Activated CD4-positive, alpha-beta T cell treated with anti-CD3 and anti-CD28 coated beads, Interleukin-2, amount 10 ng/mL, durations not matched to agents 7 days and 5 days (primary cell): ENCODE measurements at regions not wholly inside any gene's neighbourhood (a gene's known extent, or its start where the extent isn't known, plus 50 kb on each side); places are given as distances from the start of the nearest gene placed in this dataset.
"Not testable (repeated sequence)": the region's sequence is repeated elsewhere in the genome, so short reads cannot be mapped to it uniquely, and the experiment has no call there.

Experiments
- CTCF ChIA-PET: fragments of 350-600 bp; sonication (Branson Sonifier 250); formaldehyde crosslinking; loops from one replicate; lab custom pipeline; 2021; ENCODE audit warnings: antibody characterized with exemption; lab: Charles Lee
- POLR2A ChIA-PET: fragments of 350-600 bp; sonication (Branson Sonifier 250); formaldehyde crosslinking; loops from one replicate; lab custom pipeline; 2021; ENCODE audit warnings: antibody characterized with exemption; lab: Charles Lee
- DNase-seq: peaks from one replicate; pipeline ENCODE4 v3.0.0-alpha.2; 2020
- H3K27ac Mint-ChIP-seq: one replicate; pipeline ENCODE4 v1.8.0; 2021; ENCODE audit warnings: mild to moderate bottlenecking, moderate library complexity, mixed read lengths
- H3K27me3 Mint-ChIP-seq: one replicate; pipeline ENCODE4 v1.8.0; 2021; ENCODE audit warnings: mixed read lengths
- H3K36me3 Mint-ChIP-seq: one replicate; pipeline ENCODE4 v1.8.0; 2021; ENCODE audit warnings: low read depth, mixed read lengths
- H3K4me1 Mint-ChIP-seq: one replicate; pipeline ENCODE4 v1.8.0; 2021; ENCODE audit warnings: mixed read lengths
- H3K4me3 Mint-ChIP-seq: one replicate; pipeline ENCODE4 v1.8.0; 2021; ENCODE audit warnings: mild to moderate bottlenecking, moderate library complexity, mixed read lengths
- H3K9me3 Mint-ChIP-seq: one replicate; pipeline ENCODE4 v1.8.0; 2021; ENCODE audit warnings: mixed read lengths

DNA sequence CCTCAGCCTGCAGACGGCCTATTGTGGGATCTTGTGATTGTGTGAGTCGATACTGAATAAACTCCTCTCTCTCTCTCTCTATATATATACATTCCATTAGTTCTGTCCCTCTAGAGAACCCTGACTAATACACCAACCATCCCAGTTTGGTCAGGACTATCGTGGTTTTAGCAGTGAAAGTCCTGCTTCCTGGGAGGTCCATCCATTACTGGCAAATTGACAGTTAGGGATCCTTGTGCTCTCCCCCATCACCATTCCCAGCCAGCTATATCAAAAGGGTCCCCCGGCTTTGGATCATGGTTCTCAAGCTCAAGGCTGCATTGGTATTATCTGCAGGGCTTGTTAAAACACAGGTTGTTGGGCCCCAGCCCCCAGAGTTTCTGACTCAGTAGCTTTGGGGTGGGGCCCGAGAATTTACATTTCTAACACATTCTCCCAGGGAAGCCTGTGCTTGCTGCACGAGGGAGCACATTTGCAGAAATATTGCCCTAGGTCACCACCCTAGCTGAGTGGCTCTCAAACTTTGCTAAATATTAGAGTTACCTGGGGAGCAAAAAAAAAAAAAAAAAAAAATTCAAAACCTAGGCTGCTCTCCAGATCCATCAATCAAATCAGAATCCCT, 899.1 kb upstream of the AUTS2 start:
- H3K4me3 Mint-ChIP-seq: no peak overlapping the region
- ChIA-PET POLR2A (no interaction called here), CTCF (no interaction called here)
- no peaks in the 10 kb centered on the region for H3K27me3 Mint-ChIP-seq
- no peaks in the 10 kb centered on the region for H3K36me3 Mint-ChIP-seq
- no peak for DNase-seq
- peaks cover 23% of the 10 kb centered on the region for H3K9me3 Mint-ChIP-seq
- no peak overlapping the region for H3K27ac Mint-ChIP-seq
- no peaks in the 10 kb centered on the region for H3K4me1 Mint-ChIP-seq

DNA sequence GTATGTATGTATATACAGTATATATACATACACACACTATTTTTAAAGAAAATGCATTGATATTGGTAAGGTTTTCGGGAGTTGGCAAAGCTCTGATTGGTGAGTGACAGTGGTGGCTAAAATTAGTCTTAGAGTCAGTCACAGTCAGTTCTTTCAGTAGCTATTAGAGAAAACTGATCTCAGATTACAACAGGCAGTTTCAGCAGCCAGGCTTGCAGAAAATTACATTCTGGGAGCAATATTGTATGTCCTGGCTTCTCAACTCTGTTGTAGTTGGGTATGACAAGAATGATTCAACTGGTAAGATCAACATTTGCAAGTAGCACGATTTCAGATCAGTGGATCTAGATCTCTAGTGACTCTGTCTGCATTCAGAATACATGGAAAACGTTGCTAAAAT, 897.9 kb upstream of the AUTS2 start:
- CTCF ChIA-PET: no interaction called here
- POLR2A ChIA-PET: no interaction called here
- H3K36me3 Mint-ChIP-seq: no peaks in the 10 kb centered on the region
- H3K9me3 Mint-ChIP-seq: peaks cover 24% of the 10 kb centered on the region
- H3K4me1 Mint-ChIP-seq: no peaks in the 10 kb centered on the region
- H3K27me3 Mint-ChIP-seq: no peaks in the 10 kb centered on the region
- no peak for DNase-seq
- no peak overlapping the region for H3K4me3 Mint-ChIP-seq
- H3K27ac Mint-ChIP-seq: no peak overlapping the region

DNA sequence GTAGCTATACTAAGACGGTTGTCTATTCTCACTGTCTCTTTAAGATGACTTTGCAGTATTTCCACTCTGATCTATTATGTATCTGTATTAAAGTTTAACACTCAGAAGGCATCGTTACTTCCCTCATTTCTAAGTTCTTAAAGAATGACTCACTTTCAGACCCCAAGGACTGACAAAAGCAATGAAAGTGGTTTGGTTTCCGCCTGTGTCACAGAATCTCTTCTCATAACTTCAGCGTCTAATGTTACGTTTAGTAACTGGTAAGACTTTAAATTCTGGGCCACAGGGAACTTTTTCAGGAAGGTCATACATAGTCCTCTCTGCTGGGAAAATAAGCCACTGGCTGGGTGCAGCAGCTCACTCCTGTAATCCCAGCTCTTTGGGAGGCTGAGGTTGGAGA, 892.0 kb upstream of the AUTS2 start:
- Mint-ChIP-seq H3K27ac (no peak overlapping the region), H3K9me3 (peaks cover 23% of the 10 kb centered on the region), H3K27me3 (no peaks in the 10 kb centered on the region), H3K4me1 (no peaks in the 10 kb centered on the region), H3K36me3 (no peaks in the 10 kb centered on the region), H3K4me3 (no peak overlapping the region)
- no peak for DNase-seq
- POLR2A ChIA-PET: no interaction called here
- CTCF ChIA-PET: no interaction called here

DNA sequence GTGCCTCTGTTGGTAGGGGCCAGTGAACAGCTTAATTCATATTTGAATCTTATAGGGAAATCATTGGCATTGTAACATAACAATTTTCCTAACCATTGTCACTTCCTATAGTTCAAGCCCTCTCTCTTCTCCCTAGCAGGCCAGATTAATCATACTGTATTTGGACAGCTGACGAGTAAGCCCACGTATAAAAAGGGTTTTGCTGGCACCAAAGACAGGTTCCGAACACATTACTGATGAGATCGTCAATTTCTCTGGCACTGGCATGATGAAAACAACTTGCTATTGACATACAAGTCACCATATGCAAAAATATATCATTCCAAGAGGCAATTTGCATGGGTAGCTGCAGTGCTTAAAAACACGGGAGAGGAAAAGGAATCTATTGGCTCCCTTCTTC, 891.1 kb upstream of the AUTS2 start:
- no peaks in the 10 kb centered on the region for H3K36me3 Mint-ChIP-seq
- H3K4me1 Mint-ChIP-seq: no peaks in the 10 kb centered on the region
- H3K4me3 Mint-ChIP-seq: no peak overlapping the region
- H3K27ac Mint-ChIP-seq: no peak overlapping the region
- H3K27me3 Mint-ChIP-seq: no peaks in the 10 kb centered on the region
- no peak for DNase-seq
- H3K9me3 Mint-ChIP-seq: peaks cover 27% of the 10 kb centered on the region
- ChIA-PET CTCF (no interaction called here), POLR2A (no interaction called here)

DNA sequence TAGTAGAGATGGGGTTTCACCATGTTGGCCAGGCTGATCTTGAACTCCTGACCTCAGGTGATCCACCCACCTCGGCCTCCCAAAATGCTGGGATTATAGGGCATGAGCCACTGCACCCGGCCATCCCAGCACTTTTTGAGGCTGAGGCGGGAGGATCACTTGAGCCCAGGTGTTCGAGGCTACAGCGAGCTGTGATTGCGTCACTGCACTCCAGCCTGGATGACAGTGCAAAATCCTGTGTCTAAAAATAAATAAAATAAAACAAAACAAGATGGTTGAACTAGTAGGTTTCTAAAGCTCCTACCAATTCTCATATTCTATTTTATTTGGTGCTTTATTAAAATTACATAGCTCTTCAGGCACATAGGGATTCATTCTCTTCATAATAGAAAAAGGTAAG, 890.3 kb upstream of the AUTS2 start:
- H3K27ac Mint-ChIP-seq: no peak overlapping the region
- H3K4me3 Mint-ChIP-seq: no peak overlapping the region
- H3K27me3 Mint-ChIP-seq: no peaks in the 10 kb centered on the region
- no peak for DNase-seq
- H3K9me3 Mint-ChIP-seq: peaks cover 28% of the 10 kb centered on the region
- CTCF ChIA-PET: no interaction called here
- H3K4me1 Mint-ChIP-seq: no peaks in the 10 kb centered on the region
- H3K36me3 Mint-ChIP-seq: no peaks in the 10 kb centered on the region
- POLR2A ChIA-PET: no interaction called here

DNA sequence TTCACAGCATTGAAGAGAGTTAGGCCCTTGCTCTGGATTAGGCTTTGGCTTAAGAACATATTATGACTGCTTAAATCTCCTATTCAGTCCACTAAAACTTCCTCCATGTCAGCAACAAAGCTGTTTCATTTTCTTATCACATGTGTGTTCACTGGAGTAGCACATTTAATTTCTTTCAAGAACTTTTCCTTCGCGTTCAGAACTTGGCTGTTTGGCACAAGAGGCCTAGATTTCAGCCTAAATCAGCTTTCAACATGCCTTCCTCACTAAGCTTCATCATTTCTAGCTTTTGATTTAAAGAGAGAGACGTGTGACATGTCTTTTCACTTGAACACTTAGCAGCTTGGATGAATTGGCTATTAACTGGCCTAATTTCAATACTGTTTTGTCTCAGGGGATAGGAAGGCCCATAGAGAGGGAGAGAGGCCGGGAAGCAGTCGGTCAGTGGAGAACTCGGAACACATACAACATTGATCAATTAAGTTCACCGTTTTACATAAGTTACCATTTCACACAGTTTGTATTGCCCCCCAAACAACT, 885.2 kb upstream of the AUTS2 start:
- POLR2A ChIA-PET: no interaction called here
- no peaks in the 10 kb centered on the region for H3K4me1 Mint-ChIP-seq
- H3K27me3 Mint-ChIP-seq: no peaks in the 10 kb centered on the region
- H3K4me3 Mint-ChIP-seq: no peak overlapping the region
- CTCF ChIA-PET: no interaction called here
- no peaks in the 10 kb centered on the region for H3K36me3 Mint-ChIP-seq
- H3K9me3 Mint-ChIP-seq: peaks cover 30% of the 10 kb centered on the region
- DNase-seq: no peak
- H3K27ac Mint-ChIP-seq: no peak overlapping the region

DNA sequence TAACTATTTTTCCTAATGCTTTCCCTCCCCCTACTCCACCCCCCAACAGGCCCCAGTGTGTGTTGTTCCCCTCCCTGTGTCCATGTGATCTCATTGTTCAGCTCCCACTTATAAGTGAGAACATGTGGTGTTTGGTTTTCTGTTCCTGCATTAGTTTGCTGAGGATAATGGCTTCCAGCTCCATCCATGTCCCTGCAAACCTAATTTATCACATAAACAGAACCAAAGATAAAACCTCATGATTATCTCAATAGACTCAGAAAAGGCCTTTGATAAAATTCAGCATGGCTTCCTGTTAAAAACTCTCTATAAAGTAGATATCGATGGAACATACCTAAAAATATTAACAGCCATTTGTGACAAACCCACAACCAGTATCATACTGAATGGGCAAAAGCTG, 884.1 kb upstream of the AUTS2 start:
- DNase-seq, POLR2A ChIA-PET, CTCF ChIA-PET, H3K27ac Mint-ChIP-seq, H3K36me3 Mint-ChIP-seq, H3K4me3 Mint-ChIP-seq, H3K4me1 Mint-ChIP-seq, H3K27me3 Mint-ChIP-seq: not testable (repeated sequence)
- H3K9me3 Mint-ChIP-seq: peaks cover 27% of the 10 kb centered on the region

DNA sequence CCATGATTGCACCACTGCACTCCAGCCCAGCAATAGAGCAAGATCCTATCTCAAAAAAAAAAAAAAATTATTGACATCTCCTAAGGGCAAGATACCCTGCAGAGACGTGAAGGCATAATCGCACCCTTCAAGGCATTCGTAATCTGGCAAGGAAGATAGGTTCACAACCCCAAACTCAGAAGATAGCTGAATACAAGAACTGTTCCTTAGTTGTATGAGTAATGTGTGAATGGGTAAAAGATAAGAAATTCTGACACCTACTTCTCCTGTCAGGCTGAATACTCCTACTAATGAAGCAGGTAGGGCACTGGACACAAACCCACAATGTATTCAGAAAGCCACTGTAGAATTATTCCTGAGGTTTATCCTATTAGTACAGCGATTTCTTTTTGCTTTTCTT, 882.4 kb upstream of the AUTS2 start:
- Mint-ChIP-seq H3K27ac (no peak overlapping the region), H3K27me3 (no peaks in the 10 kb centered on the region), H3K36me3 (no peaks in the 10 kb centered on the region), H3K9me3 (peaks cover 16% of the 10 kb centered on the region), H3K4me1 (no peaks in the 10 kb centered on the region), H3K4me3 (no peak overlapping the region)
- ChIA-PET CTCF (no interaction called here), POLR2A (no interaction called here)
- no peak for DNase-seq

DNA sequence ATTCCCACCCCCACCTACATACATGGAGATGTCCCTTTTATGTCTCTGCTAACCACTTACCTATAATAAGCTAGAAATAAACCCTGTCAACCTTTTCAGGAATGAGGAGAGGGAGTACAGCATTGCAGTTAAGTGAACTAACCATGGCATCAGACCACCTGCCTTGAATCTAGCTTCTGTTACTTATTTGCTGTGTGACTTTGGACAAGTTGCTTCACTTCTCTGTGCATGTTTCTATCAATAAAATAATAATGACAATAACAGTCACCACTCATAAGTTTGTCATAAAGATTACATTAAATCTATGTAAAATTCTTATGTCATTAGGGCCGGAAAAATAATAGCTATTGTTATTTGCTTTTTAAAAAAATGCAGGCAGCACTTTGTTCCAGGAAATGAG, 881.1 kb upstream of the AUTS2 start:
- no peak overlapping the region for H3K4me3 Mint-ChIP-seq
- H3K9me3 Mint-ChIP-seq: peaks cover 11% of the 10 kb centered on the region
- ChIA-PET CTCF (no interaction called here), POLR2A (no interaction called here)
- no peaks in the 10 kb centered on the region for H3K36me3 Mint-ChIP-seq
- H3K27me3 Mint-ChIP-seq: no peaks in the 10 kb centered on the region
- no peak overlapping the region for H3K27ac Mint-ChIP-seq
- no peaks in the 10 kb centered on the region for H3K4me1 Mint-ChIP-seq
- no peak for DNase-seq

DNA sequence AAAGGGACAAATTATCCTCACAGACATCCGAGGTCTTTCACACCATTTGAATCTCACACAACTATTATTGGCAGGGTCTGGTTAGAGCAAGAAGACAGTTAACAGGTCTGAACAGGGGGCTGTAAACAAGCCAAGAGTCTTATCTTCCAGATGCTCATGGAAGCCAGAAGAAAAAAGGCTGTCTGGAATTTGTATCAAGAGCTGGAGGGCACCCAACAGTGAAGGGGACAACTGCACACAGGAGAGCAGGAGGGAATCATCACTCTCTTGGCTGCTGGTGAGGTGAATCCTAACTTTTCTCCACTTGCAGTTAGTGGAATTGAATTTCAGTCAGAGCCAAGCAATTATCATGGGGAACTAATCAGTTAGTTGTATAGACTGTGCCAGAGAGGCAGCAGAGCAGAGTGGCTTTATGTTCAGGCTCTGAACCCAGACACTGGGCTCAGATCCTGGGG, 880.2 kb upstream of the AUTS2 start:
- Mint-ChIP-seq H3K27ac (no peak overlapping the region), H3K27me3 (no peaks in the 10 kb centered on the region), H3K36me3 (no peaks in the 10 kb centered on the region), H3K9me3 (peaks cover 16% of the 10 kb centered on the region), H3K4me1 (no peaks in the 10 kb centered on the region), H3K4me3 (no peak overlapping the region)
- ChIA-PET CTCF (no interaction called here), POLR2A (no interaction called here)
- DNase-seq: no peak

DNA sequence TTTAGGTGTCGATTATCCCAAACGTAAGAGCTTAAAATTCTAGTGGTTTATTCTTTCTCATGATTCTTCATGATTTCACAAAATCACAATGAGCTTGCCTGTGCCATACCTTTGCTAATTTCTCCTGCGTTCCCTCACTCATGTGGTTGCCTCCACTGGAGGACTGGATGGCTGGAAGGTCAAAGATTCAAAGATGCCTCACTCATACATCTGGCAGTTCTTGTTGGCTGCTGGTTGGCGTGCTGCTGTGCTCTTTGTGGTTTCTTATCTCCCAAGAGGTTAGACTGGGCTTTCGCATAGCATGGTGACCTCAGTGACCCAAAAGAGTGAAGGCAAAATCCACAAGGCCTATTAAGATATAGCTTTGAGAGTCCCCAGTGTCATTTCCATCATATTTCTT, 877.6 kb upstream of the AUTS2 start:
- no peaks in the 10 kb centered on the region for H3K27me3 Mint-ChIP-seq
- peaks cover 9% of the 10 kb centered on the region for H3K9me3 Mint-ChIP-seq
- no peak for DNase-seq
- CTCF ChIA-PET: interaction anchor here (0.7 kb wide), 1 partner anchor 9 kb away, joined by 3 read pairs; no protein-coding TSS in a partner anchor
- no peak overlapping the region for H3K4me3 Mint-ChIP-seq
- POLR2A ChIA-PET: no interaction called here
- no peak overlapping the region for H3K27ac Mint-ChIP-seq
- H3K36me3 Mint-ChIP-seq: no peaks in the 10 kb centered on the region
- H3K4me1 Mint-ChIP-seq: no peaks in the 10 kb centered on the region

DNA sequence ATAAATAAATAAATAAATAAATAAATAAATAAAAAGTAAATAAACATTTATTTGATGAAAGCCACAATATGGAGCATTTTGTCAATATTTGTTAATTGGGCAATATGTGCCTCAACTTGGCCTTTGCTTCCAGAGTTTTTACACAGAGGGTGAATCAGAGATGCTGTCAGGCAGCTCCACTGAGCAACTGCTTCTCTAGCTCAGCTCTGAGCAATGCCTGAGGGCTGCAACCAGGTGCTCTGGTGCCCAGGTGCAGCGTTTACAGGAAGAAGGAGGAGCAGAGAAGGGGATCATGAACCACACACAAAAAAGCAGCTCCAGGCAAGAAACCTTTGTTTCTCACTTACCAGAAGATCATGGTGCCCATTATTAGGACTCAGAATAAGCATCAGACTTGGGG, 876.2 kb upstream of the AUTS2 start:
- Mint-ChIP-seq H3K36me3 (no peaks in the 10 kb centered on the region), H3K9me3 (peaks cover 17% of the 10 kb centered on the region), H3K27ac (no peak overlapping the region), H3K27me3 (no peaks in the 10 kb centered on the region), H3K4me3 (no peak overlapping the region), H3K4me1 (no peaks in the 10 kb centered on the region)
- DNase-seq: no peak
- POLR2A ChIA-PET: no interaction called here
- CTCF ChIA-PET: interaction anchor here (0.6 kb wide), 1 partner anchor 75 kb away, joined by 4 read pairs; no protein-coding TSS in a partner anchor

DNA sequence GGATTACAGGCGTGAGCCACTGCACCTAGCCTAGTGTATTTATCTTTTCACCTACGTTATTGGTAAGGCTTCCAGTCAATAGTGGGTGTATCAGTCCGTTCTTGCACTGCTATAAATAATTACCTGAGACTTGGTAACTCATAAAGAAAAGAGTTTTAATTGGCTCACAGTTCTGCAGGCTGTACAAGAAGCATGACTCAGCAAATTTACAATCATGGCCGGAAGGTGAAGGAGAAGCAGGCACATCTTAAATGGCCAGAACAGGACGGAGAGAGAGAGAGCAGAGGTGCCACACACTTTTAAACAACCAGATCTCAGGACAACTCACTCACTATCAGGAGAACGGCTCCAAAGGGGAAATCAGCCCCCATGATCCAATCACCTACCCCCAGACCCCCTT, 873.3 kb upstream of the AUTS2 start:
- H3K4me1 Mint-ChIP-seq: no peaks in the 10 kb centered on the region
- ChIA-PET POLR2A (no interaction called here), CTCF (no interaction called here)
- no peaks in the 10 kb centered on the region for H3K27me3 Mint-ChIP-seq
- H3K9me3 Mint-ChIP-seq: peaks cover 23% of the 10 kb centered on the region
- no peak overlapping the region for H3K4me3 Mint-ChIP-seq
- DNase-seq: no peak
- no peak overlapping the region for H3K27ac Mint-ChIP-seq
- H3K36me3 Mint-ChIP-seq: no peaks in the 10 kb centered on the region
